Thoracic aorta (tissue), 2 donors: ENCODE measurements at regions not wholly inside any gene's neighbourhood (a gene's known extent, or its start where the extent isn't known, plus 50 kb on each side); places are given as distances from the start of the nearest gene placed in this dataset.
"Not testable (repeated sequence)": the region's sequence is repeated elsewhere in the genome, so short reads cannot be mapped to it uniquely, and the experiment has no call there.

ENCODE experiments used
- ATAC-seq: fragments of 150-250 bp; one replicate; pipeline ENCODE4 v1.8.0; 2017; ENCODE audit warnings: low read depth; ENCODE audit not compliant: insufficient number of reproducible peaks, low FRiP score
- DNase-seq: peaks from one replicate; pipeline ENCODE4 v3.0.0-alpha.2; 2020; ENCODE audit warnings: low spot score
- H3K27ac ChIP-seq, 2 donors: fragments of 200-600 bp; sonication (generic); 1 replicate in 1 of 2; 2 replicates in 1 of 2; pipeline ENCODE4 v1.5.1; 2016; ENCODE audit warnings: mild to moderate bottlenecking in 2 of 2, moderate library complexity in 2 of 2
- H3K27me3 ChIP-seq: fragments of 200-600 bp; sonication (generic); replicated peaks from 2 replicates; pipeline ENCODE4 v1.6.0; 2016; ENCODE audit warnings: mild to moderate bottlenecking; ENCODE audit not compliant: insufficient read depth
- H3K36me3 ChIP-seq: fragments of 200-600 bp; sonication (generic); one replicate; pipeline ENCODE4 v1.5.1; 2016
- H3K4me1 ChIP-seq, 2 donors: fragments of 200-600 bp; sonication (generic); 1 replicate in 1 of 2; 2 replicates in 1 of 2; pipeline versions ENCODE4 v1.5.1 to v1.6.0; 2016; ENCODE audit warnings: low read depth in 2 of 2, mild to moderate bottlenecking in 1 of 2; ENCODE audit not compliant: control insufficient read depth in 1 of 2
- H3K4me3 ChIP-seq: fragments of 200-600 bp; sonication (generic); 2 replicates; pipeline ENCODE4 v1.5.1; 2016; ENCODE audit warnings: mild to moderate bottlenecking
- H3K9me3 ChIP-seq: fragments of 200-600 bp; sonication (generic); 2 replicates; pipeline ENCODE4 v1.5.1; 2016
- CTCF ChIP-seq: fragments of 200-600 bp; sonication (generic); IDR thresholded peaks from one replicate; pipeline ENCODE4 v1.5.1; 2019; ENCODE audit warnings: antibody characterized with exemption

GRCh38 chr5:74976651-74977050 is 75.7 kb downstream of the GCNT4 start:
- no peak for ATAC-seq
- DNase-seq = no peak
- no peaks in the 10 kb centered on the region for H3K4me1 ChIP-seq
- no peaks in the 10 kb centered on the region for H3K36me3 ChIP-seq
- H3K27me3 ChIP-seq = no peaks in the 10 kb centered on the region
- no peaks in the 10 kb centered on the region for H3K9me3 ChIP-seq
- H3K27ac ChIP-seq = no peak overlapping the region
- H3K4me3 ChIP-seq = no peak overlapping the region
- no peak for TF ChIP-seq CTCF

- no peak for ATAC-seq
- DNase-seq = no peak
- Histone ChIP-seq H3K4me3 (no peak overlapping the region), H3K27ac (no peak overlapping the region), H3K4me1 (no peaks in the 10 kb centered on the region), H3K36me3 (no peaks in the 10 kb centered on the region), H3K9me3 (no peaks in the 10 kb centered on the region), H3K27me3 (no peaks in the 10 kb centered on the region)
- TF ChIP-seq CTCF = no peak
Observed at GRCh38 chr5:74975582-74975981, 76.8 kb downstream of the GCNT4 start.

GRCh38 chr5:74974451-74975091 is 77.8 kb downstream of the GCNT4 start:
- TF ChIP-seq CTCF = no peak
- ATAC-seq = no peak
- DNase-seq = no peak
- Histone ChIP-seq H3K27ac (no peak overlapping the region), H3K36me3 (no peaks in the 10 kb centered on the region), H3K27me3 (no peaks in the 10 kb centered on the region), H3K4me3 (no peak overlapping the region), H3K9me3 (no peaks in the 10 kb centered on the region), H3K4me1 (no peaks in the 10 kb centered on the region)

GRCh38 chr5:74973694-74974093 is 78.7 kb downstream of the GCNT4 start:
- no peak for TF ChIP-seq CTCF
- H3K27me3 ChIP-seq = no peaks in the 10 kb centered on the region
- ATAC-seq = no peak
- no peaks in the 10 kb centered on the region for H3K36me3 ChIP-seq
- no peak overlapping the region for H3K4me3 ChIP-seq
- DNase-seq = no peak
- H3K9me3 ChIP-seq = no peaks in the 10 kb centered on the region
- no peaks in the 10 kb centered on the region for H3K4me1 ChIP-seq
- H3K27ac ChIP-seq = no peak overlapping the region

- H3K9me3 ChIP-seq = no peaks in the 10 kb centered on the region
- no peak for TF ChIP-seq CTCF
- ATAC-seq (no peak), DNase-seq (no peak)
- no peaks in the 10 kb centered on the region for H3K4me1 ChIP-seq
- H3K4me3 ChIP-seq = no peak overlapping the region
- no peaks in the 10 kb centered on the region for H3K36me3 ChIP-seq
- H3K27me3 ChIP-seq = no peaks in the 10 kb centered on the region
- H3K27ac ChIP-seq = no peak overlapping the region
Observed at GRCh38 chr5:74971947-74972460, 80.4 kb downstream of the GCNT4 start.

- DNase-seq, H3K36me3 ChIP-seq, H3K27me3 ChIP-seq, ATAC-seq, H3K9me3 ChIP-seq, H3K4me1 ChIP-seq, H3K27ac ChIP-seq, H3K4me3 ChIP-seq: not testable (repeated sequence)
Observed at GRCh38 chr5:74970891-74971290, 81.5 kb downstream of the GCNT4 start.
